ENCODE measurements at regions not wholly inside any gene's neighbourhood (a gene's known extent, or its start where the extent isn't known, plus 50 kb on each side); places are given as distances from the start of the nearest gene placed in this dataset.

GRCh38 chr12:46609273-46609623 lies 216.5 kb downstream of the SLC38A4 start:
- Mint-ChIP-seq H3K4me1 (ENCODE audit: low read depth, unreplicated experiment) (no peaks in the 10 kb centered on the region), H3K27ac (ENCODE audit: unreplicated experiment) (no peak overlapping the region), H3K4me3 (ENCODE audit: unreplicated experiment) (no peak overlapping the region), H3K27me3 (ENCODE audit: insufficient read depth, unreplicated experiment) (no peaks in the 10 kb centered on the region), H3K36me3 (ENCODE audit: insufficient read depth, unreplicated experiment) (no peaks in the 10 kb centered on the region), H3K9me3 (ENCODE audit: unreplicated experiment) (peaks cover 10% of the 10 kb centered on the region)
- no peak for DNase-seq
- POLR2A ChIA-PET: no interaction called here
- Histone ChIP-seq H3K4me1 (0 out of 2 replicates have a peak, but pooled peaks cover 3% of the 10 kb centered on the region), H3K9me3 (peaks cover 6% of the 10 kb centered on the region; the same call in 1 of the 2 replicates), H3K36me3 (ENCODE audit: control insufficient read depth, insufficient read depth, low read length) (no peaks in the 10 kb centered on the region), H3K27me3 (replicated peaks; ENCODE audit: control insufficient read depth, insufficient read depth, low read length) (no peaks in the 10 kb centered on the region), H3K4me3 (ENCODE audit: low read depth, low read length) (no peak overlapping the region)
- CTCF ChIA-PET: no interaction called here
- BruUV-seq (replicated peaks): no TSS peak
- intact Hi-C loops (cut with micrococcal nuclease; ENCODE audit: unreplicated experiment): no loop called here
- TF ChIP-seq CTCF (IDR thresholded peaks at IDR 0.05; ENCODE audit: insufficient read depth in 1 of 2, low read depth in 1 of 2, low read length in 1 of 2, severe bottlenecking in 1 of 2, unreplicated experiment in 1 of 2): no peak

GRCh38 chr12:46608431-46609272 lies 217.1 kb downstream of the SLC38A4 start:
- no peak for DNase-seq
- H3K9me3 ChIP-seq: 0 out of 2 replicates have a peak, but pooled peaks cover 6% of the 10 kb centered on the region
- intact Hi-C loops (cut with micrococcal nuclease; ENCODE audit: unreplicated experiment): no loop called here
- POLR2A ChIA-PET: no interaction called here
- CTCF ChIA-PET: no interaction called here
- Mint-ChIP-seq H3K9me3 (ENCODE audit: unreplicated experiment) (peaks cover 10% of the 10 kb centered on the region), H3K4me3 (ENCODE audit: unreplicated experiment) (no peak overlapping the region), H3K27me3 (ENCODE audit: insufficient read depth, unreplicated experiment) (no peaks in the 10 kb centered on the region), H3K36me3 (ENCODE audit: insufficient read depth, unreplicated experiment) (no peaks in the 10 kb centered on the region), H3K4me1 (ENCODE audit: low read depth, unreplicated experiment) (no peaks in the 10 kb centered on the region), H3K27ac (ENCODE audit: unreplicated experiment) (no peak overlapping the region)
- H3K4me1 ChIP-seq: 0 out of 2 replicates have a peak, but pooled peaks cover 3% of the 10 kb centered on the region
- H3K4me3 ChIP-seq (ENCODE audit: low read depth, low read length): no peak overlapping the region
- H3K27me3 ChIP-seq (replicated peaks; ENCODE audit: control insufficient read depth, insufficient read depth, low read length): no peaks in the 10 kb centered on the region
- no peaks in the 10 kb centered on the region for H3K36me3 ChIP-seq (ENCODE audit: control insufficient read depth, insufficient read depth, low read length)
- BruUV-seq (replicated peaks): no TSS peak
- TF ChIP-seq CTCF (IDR thresholded peaks at IDR 0.05; ENCODE audit: insufficient read depth in 1 of 2, low read depth in 1 of 2, low read length in 1 of 2, severe bottlenecking in 1 of 2, unreplicated experiment in 1 of 2): no peak

- ChIA-PET POLR2A (no interaction called here), CTCF (no interaction called here)
- Mint-ChIP-seq H3K4me1 (ENCODE audit: low read depth, unreplicated experiment) (no peaks in the 10 kb centered on the region), H3K36me3 (ENCODE audit: insufficient read depth, unreplicated experiment) (no peaks in the 10 kb centered on the region), H3K27me3 (ENCODE audit: insufficient read depth, unreplicated experiment) (no peaks in the 10 kb centered on the region), H3K27ac (ENCODE audit: unreplicated experiment) (no peak overlapping the region), H3K9me3 (ENCODE audit: unreplicated experiment) (peaks cover 27% of the 10 kb centered on the region), H3K4me3 (ENCODE audit: unreplicated experiment) (no peak overlapping the region)
- BruUV-seq (replicated peaks): no TSS peak
- no peaks in the 10 kb centered on the region for H3K27me3 ChIP-seq (replicated peaks; ENCODE audit: control insufficient read depth, insufficient read depth, low read length)
- 0 out of 2 replicates have a peak, but pooled peaks cover 3% of the 10 kb centered on the region for H3K4me1 ChIP-seq
- DNase-seq: no peak
- no peaks in the 10 kb centered on the region for H3K36me3 ChIP-seq (ENCODE audit: control insufficient read depth, insufficient read depth, low read length)
- H3K9me3 ChIP-seq: peaks cover 6% of the 10 kb centered on the region; the same call in 1 of the 2 replicates
- no peak for TF ChIP-seq CTCF (IDR thresholded peaks at IDR 0.05; ENCODE audit: insufficient read depth in 1 of 2, low read depth in 1 of 2, low read length in 1 of 2, severe bottlenecking in 1 of 2, unreplicated experiment in 1 of 2)
- intact Hi-C loops (cut with micrococcal nuclease; ENCODE audit: unreplicated experiment): no loop called here
- H3K4me3 ChIP-seq (ENCODE audit: low read depth, low read length): no peak overlapping the region
Measured at GRCh38 chr12:46604684-46605083, 221.1 kb downstream of the SLC38A4 start.
